ENCODE measurements at regions not wholly inside any gene's neighbourhood (a gene's known extent, or its start where the extent isn't known, plus 50 kb on each side); places are given as distances from the start of the nearest gene placed in this dataset.

GRCh38 chr3:107928084-107928445 is 162.8 kb downstream of the CD47 start:
- Histone ChIP-seq H3K9ac (replicated peaks; ENCODE audit: extremely low read depth, insufficient read depth, low read length) (peak overlapping the region; percentile 28), H3K36me3 (ENCODE audit: control insufficient read depth in 2 of 2, extremely low read depth in 1 of 2, insufficient read depth in 2 of 2, low read length in 2 of 2) (no peaks in the 10 kb centered on the region), H3K4me3 (replicated peaks in 1 of 3; ENCODE audit: insufficient read depth in 1 of 3, low read depth in 1 of 3, low read length in 3 of 3) (peak overlapping the region; percentile 67 to 73 (median 68)), H3K9me1 (replicated peaks; ENCODE audit: control insufficient read depth, extremely low read depth, insufficient read depth, low read length) (no peaks in the 10 kb centered on the region), H4K20me1 (replicated peaks; ENCODE audit: control insufficient read depth, extremely low read depth, insufficient read depth, low read length) (no peaks in the 10 kb centered on the region), H3K4me1 (ENCODE audit: control insufficient read depth, extremely low read depth, insufficient read depth, low read length) (peaks cover 11% of the 10 kb centered on the region), H2AFZ (ENCODE audit: low read depth, low read length) (peak overlapping the region; percentile 95), H3K4me2 (ENCODE audit: insufficient read depth, low read length) (peak overlapping the region; percentile 89), H3K27ac (ENCODE audit: insufficient read depth, low read depth, low read length) (no peak overlapping the region), H3K79me2 (ENCODE audit: control insufficient read depth, insufficient read depth, low read length) (no peaks in the 10 kb centered on the region), H3K9me3 (replicated peaks; ENCODE audit: control insufficient read depth, insufficient read depth, low read length) (no peaks in the 10 kb centered on the region), H3K27me3 (ENCODE audit: control insufficient read depth in 2 of 2, insufficient read depth in 2 of 2, low read length in 2 of 2) (peaks cover 0 to 2% of the 10 kb centered on the region in 2 experiments)
- POLR2A ChIA-PET, result no interaction called here
- no TSS peak for BruUV-seq (replicated peaks)
- CTCF ChIA-PET, result interaction anchor here (0.6 to 4.4 kb wide), 65 partner anchors 8 to 693 kb away, joined by 3 to 50 read pairs (median 5); partner anchors contain the start of gene IFT57
- no peak for TF ChIP-seq EZH2 (IDR thresholded peaks at IDR 0.05; ENCODE audit: borderline replicate concordance, low read depth, low read length, severe bottlenecking)
- no peak for TF ChIP-seq GATA2 (IDR thresholded peaks at IDR 0.05; ENCODE audit: insufficient read depth, insufficient read length, low read depth, low read length)
- TF ChIP-seq FOS (IDR thresholded peaks at IDR 0.05; ENCODE audit: borderline replicate concordance, insufficient read depth, low read length), result no peak
- TF ChIP-seq POLR2AphosphoS5 (IDR thresholded peaks at IDR 0.05; ENCODE audit: insufficient read depth, low read depth, low read length), result no peak
- TF ChIP-seq MYC (IDR thresholded peaks at IDR 0.05; ENCODE audit: low read depth, low read length), result no peak
- TF ChIP-seq JUN (IDR thresholded peaks at IDR 0.05; ENCODE audit: borderline replicate concordance, insufficient read depth, insufficient read length, low read depth), result no peak
- no peak for TF ChIP-seq CTCF (IDR thresholded peaks at IDR 0.05; ENCODE audit: extremely low read depth in 1 of 2, insufficient read depth in 1 of 2, low read depth in 1 of 2, low read length in 2 of 2)
- no peak for TF ChIP-seq POLR2A (IDR thresholded peaks at IDR 0.05; ENCODE audit: low read depth, low read length)
- no peak for TF ChIP-seq MAX (IDR thresholded peaks at IDR 0.05; ENCODE audit: insufficient read depth, insufficient read length)
- peak; percentile 42 for DNase-seq (ENCODE audit: low read depth, low spot score)
- dilution Hi-C loops (cut with MboI; ENCODE audit: extremely low pct_ligation_motif_present, low sequenced_read_pairs) (no loop called here), intact Hi-C loops (cut with micrococcal nuclease) (loop anchor here (5.0 kb wide), 3 partner anchors 176 to 624 kb away; no protein-coding TSS in a partner anchor)
- peak; percentile 63 for FAIRE-seq
